ENCODE measurements at regions not wholly inside any gene's neighbourhood (a gene's known extent, or its start where the extent isn't known, plus 50 kb on each side); places are given as distances from the start of the nearest gene placed in this dataset.

- Histone ChIP-seq H3F3A (ENCODE audit: insufficient read depth, low read length, poor library complexity, severe bottlenecking) (no peaks in the 10 kb centered on the region), H3K79me2 (replicated peaks; ENCODE audit: insufficient read depth, low read length) (no peaks in the 10 kb centered on the region), H3K27me3 (ENCODE audit: insufficient read depth, low read depth, low read length) (no peaks in the 10 kb centered on the region), H3K36me3 (ENCODE audit: insufficient read depth, low read length) (no peaks in the 10 kb centered on the region), H3K27ac (ENCODE audit: low read length) (no peak overlapping the region), H3K4me2 (ENCODE audit: low read length) (no peak overlapping the region), H3K9ac (ENCODE audit: low read length) (no peak overlapping the region), H3K9me2 (ENCODE audit: insufficient read depth, low read length) (no peaks in the 10 kb centered on the region), H4K20me1 (ENCODE audit: insufficient read depth) (no peaks in the 10 kb centered on the region), H3K9me3 (ENCODE audit: low read length) (no peaks in the 10 kb centered on the region), H3K4me3 (ENCODE audit: low read length) (no peak overlapping the region), H2AFZ (ENCODE audit: low read depth, low read length) (no peak overlapping the region)
- TF ChIP-seq EP300 (conservative IDR thresholded peaks at IDR 0.05; ENCODE audit: poor library complexity, severe bottlenecking), result no peak
- TF ChIP-seq MXI1 (conservative IDR thresholded peaks at IDR 0.05; ENCODE audit: poor library complexity, severe bottlenecking), result no peak
- TF ChIP-seq RAD21 (conservative IDR thresholded peaks at IDR 0.05), result no peak
- no peak for TF ChIP-seq TAF1 (IDR thresholded peaks at IDR 0.05; ENCODE audit: low read depth)
- TF ChIP-seq, protein P1, sequence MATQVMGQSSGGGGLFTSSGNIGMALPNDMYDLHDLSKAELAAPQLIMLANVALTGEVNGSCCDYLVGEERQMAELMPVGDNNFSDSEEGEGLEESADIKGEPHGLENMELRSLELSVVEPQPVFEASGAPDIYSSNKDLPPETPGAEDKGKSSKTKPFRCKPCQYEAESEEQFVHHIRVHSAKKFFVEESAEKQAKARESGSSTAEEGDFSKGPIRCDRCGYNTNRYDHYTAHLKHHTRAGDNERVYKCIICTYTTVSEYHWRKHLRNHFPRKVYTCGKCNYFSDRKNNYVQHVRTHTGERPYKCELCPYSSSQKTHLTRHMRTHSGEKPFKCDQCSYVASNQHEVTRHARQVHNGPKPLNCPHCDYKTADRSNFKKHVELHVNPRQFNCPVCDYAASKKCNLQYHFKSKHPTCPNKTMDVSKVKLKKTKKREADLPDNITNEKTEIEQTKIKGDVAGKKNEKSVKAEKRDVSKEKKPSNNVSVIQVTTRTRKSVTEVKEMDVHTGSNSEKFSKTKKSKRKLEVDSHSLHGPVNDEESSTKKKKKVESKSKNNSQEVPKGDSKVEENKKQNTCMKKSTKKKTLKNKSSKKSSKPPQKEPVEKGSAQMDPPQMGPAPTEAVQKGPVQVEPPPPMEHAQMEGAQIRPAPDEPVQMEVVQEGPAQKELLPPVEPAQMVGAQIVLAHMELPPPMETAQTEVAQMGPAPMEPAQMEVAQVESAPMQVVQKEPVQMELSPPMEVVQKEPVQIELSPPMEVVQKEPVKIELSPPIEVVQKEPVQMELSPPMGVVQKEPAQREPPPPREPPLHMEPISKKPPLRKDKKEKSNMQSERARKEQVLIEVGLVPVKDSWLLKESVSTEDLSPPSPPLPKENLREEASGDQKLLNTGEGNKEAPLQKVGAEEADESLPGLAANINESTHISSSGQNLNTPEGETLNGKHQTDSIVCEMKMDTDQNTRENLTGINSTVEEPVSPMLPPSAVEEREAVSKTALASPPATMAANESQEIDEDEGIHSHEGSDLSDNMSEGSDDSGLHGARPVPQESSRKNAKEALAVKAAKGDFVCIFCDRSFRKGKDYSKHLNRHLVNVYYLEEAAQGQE (IDR thresholded peaks at IDR 0.05; ENCODE audit: borderline replicate concordance), result no peak
- no peak for TF ChIP-seq SMC3 (conservative IDR thresholded peaks at IDR 0.05; ENCODE audit: poor library complexity)
These were observed 60.8 kb upstream of the GDF10 start for GRCh38 chr10:47239211-47239610.

- H3K9me3 ChIP-seq (ENCODE audit: low read length), result no peaks in the 10 kb centered on the region
- H3K36me3 ChIP-seq (ENCODE audit: insufficient read depth, low read length), result no peaks in the 10 kb centered on the region
- H3F3A ChIP-seq (ENCODE audit: insufficient read depth, low read length, poor library complexity, severe bottlenecking), result no peaks in the 10 kb centered on the region
- no peak overlapping the region for H3K4me3 ChIP-seq (ENCODE audit: low read length)
- H2AFZ ChIP-seq (ENCODE audit: low read depth, low read length), result no peak overlapping the region
- H3K4me2 ChIP-seq (ENCODE audit: low read length), result no peak overlapping the region
- no peaks in the 10 kb centered on the region for H3K27me3 ChIP-seq (ENCODE audit: insufficient read depth, low read depth, low read length)
- no peak overlapping the region for H3K9ac ChIP-seq (ENCODE audit: low read length)
- no peaks in the 10 kb centered on the region for H4K20me1 ChIP-seq (ENCODE audit: insufficient read depth)
- H3K9me2 ChIP-seq (ENCODE audit: insufficient read depth, low read length), result no peaks in the 10 kb centered on the region
- TF ChIP-seq CTCF (IDR thresholded peaks at IDR 0.05; ENCODE audit: poor library complexity, severe bottlenecking) (no peak), SMC3 (conservative IDR thresholded peaks at IDR 0.05; ENCODE audit: poor library complexity) (no peak), RAD21 (conservative IDR thresholded peaks at IDR 0.05) (no peak), EZH2 (IDR thresholded peaks at IDR 0.05; ENCODE audit: borderline replicate concordance, insufficient read depth, low read length, poor library complexity, severe bottlenecking) (no peak), EP300 (conservative IDR thresholded peaks at IDR 0.05; ENCODE audit: poor library complexity, severe bottlenecking) (no peak), TAF1 (IDR thresholded peaks at IDR 0.05; ENCODE audit: low read depth) (no peak)
- TF ChIP-seq, protein P1 (IDR thresholded peaks at IDR 0.05; ENCODE audit: borderline replicate concordance), result no peak
- H3K79me2 ChIP-seq (replicated peaks; ENCODE audit: insufficient read depth, low read length), result no peaks in the 10 kb centered on the region
- H3K27ac ChIP-seq (ENCODE audit: low read length), result no peak overlapping the region
These were observed 59.8 kb upstream of the GDF10 start for GRCh38 chr10:47240173-47240572.

All from neural cell (in vitro differentiated cells).